ELR (cell line): ENCODE measurements at regions not wholly inside any gene's neighbourhood (a gene's known extent, or its start where the extent isn't known, plus 50 kb on each side); places are given as distances from the start of the nearest gene placed in this dataset.
A peak's percentile ranks its signal among the peaks of the same experiment; 100 is the strongest.

Experiments used
- DNase-seq: peaks from one replicate; pipeline ENCODE4 v3.0.0-alpha.2; 2015; ENCODE audit warnings: low read depth

DNA sequence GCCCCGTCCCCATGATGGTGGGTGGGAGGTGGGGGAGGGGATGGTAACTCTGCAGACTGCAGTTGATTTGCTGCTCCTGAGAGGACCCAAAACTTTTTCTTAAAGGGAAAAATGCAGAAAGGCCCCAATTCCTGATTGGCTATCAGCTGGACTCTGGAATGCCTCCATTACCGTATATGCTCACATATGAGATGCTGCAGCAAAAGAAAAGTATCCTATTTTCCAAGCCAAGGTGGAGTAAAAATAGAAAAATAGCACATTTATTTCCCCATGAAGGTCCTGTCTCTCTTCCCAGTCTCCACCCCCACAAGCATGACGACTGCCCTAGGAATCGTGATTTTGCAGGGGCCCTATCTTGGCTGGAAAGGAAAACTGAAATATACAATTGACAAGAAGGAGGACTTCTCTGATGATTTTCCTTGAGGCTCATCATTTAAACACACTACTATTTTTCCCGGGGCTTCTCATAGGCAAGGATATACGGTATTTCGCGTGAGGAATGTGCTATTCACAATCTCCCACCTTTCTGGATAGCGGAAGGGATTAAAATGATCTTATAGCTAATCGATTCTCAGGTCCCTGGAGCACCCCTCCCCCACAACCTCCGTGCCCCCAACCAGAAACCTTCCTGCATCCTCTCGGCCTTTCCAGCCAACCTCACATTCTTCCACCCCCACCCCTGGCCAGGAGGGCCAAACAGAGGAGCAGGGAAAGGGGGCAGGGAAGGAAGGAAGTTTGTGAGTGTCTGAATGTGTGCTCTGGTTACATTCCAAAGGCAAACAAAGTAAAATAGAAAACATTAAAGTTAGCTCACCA, 138.9 kb upstream of the CCND2 start:
- DNase-seq = no peak

DNA sequence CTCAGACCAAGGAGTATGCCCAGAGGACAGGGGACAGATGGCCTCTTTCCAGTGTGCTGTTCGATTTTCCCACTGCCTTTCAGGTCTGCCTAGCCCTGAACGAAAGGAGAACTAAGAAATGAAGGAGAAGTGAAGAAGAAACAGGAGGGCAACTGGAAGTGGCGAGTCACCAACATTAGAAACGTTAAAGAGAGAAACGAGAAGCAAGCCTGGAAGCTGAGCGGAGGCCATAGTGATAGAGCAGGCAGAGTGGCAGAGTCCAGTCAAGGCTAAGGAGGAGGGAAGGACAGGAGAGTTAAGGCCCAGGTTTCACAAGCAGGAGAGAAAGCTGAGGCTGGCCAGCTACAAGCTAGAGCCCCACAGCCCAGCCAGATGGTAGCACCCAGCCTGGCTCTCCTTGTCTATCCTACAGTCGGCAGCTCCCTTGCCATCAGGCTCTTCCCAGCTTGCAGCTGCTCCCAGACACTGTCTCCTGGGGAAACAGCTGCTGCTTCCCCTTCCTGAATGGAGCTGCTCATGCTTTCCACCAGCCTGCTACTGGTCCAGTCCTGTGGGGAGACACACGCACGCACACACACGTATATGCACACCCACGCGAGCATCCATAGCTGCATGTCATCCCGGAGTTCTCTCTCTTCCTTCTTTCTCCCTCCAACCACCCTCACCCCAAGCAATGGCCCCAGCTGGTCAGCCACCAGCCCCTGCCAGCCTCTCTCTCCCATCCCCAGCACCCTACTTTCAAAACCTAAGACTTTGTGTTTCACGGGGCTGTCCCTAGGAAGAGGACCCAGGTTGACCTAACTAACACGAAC, 139.7 kb upstream of the CCND2 start:
- DNase-seq = no peak

GRCh38 chr12:4133029-4133428, 140.5 kb upstream of the CCND2 start:
- no peak for DNase-seq

DNA sequence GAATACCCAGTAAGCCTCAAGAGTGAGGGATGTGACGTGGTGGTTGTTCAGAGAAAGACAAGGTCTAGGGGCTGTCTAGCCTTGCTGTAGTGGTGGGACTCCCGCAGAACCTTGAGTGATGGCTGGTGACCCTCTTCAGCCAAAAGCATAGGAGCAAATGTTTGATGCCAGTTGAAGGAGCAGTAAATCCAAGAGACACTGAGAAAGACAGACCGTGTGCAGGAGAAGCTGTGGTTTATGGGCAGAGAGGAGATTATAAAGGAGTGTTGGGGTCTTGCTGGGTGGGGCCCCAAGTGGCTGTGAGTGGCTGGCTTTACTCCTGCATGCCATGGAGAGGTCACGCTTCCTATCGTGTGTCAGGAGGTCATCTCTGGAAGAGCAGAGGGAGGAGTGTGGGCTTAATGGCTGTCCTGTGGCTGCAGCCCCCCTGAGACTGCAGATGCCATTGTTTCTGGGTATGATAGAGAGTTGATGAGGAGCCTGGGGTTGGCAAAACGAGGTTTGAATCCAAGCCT, 152.0 kb upstream of the CCND2 start:
- DNase-seq = no peak

GRCh38 chr12:4120316-4120917, 153.1 kb upstream of the CCND2 start:
- DNase-seq = no peak

DNA sequence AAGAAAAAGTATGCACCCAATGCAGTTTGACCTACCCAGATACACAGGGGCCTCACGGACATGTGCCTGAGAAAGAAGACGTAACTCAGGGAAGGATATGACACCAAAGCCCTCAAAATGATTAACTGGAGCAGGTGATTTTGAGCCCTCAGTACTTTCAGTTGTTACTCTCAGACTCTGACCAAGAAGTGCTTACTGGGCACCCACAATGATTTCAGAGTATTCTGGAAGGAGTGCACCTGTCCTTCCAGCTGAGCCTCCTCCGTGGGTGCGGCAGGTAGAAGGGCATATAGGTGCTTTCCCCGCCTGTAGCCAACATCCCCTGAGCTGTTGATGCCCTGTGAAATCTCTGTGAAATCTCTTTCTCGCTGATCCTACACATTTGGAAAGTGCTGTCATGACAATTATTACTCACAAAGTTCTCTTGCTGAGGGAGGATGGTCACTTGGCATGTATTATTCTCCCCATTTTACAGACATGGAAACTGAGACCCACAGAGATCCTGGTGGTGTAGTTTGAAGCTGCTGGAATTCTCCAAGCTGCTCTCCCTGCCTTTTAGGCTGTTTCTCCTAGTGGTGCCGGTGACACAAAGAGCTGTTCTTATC, 154.3 kb upstream of the CCND2 start:
- no peak for DNase-seq

GRCh38 chr12:4118601-4119156, 154.9 kb upstream of the CCND2 start:
- DNase-seq = no peak

- peak; percentile 71 for DNase-seq
Measured at GRCh38 chr12:4118017-4118510, 155.5 kb upstream of the CCND2 start.

DNA sequence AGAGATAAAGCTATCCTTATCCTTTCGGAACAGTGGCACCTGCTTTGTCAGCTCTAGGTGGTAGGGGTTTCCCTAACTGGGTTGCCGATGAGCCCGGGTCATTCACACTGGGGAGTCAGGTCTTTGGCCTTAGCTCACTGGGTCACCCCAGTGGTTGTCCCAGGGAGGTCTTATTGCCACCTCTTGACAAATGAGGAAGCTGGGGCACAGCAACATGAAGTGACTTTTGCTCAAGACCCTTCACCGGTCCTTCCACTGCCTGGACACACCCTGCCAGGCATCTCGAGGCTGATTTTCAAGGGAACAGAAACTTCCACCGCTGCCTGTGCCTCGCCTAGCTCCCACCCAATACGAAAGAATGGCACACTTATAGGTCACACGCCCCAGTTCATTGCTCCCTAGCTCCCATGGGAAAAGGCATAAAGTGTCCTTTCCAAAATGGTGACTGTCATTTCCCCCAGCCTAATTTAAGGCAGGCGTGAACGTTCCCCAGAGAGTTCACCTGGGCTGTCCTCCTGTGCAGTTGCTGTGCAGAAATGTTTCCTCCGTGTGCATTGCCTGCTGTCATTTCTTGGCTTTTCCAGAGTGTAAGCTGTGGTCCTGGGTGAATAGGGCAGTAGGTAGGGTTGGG, 156.1 kb upstream of the CCND2 start:
- no peak for DNase-seq

DNA sequence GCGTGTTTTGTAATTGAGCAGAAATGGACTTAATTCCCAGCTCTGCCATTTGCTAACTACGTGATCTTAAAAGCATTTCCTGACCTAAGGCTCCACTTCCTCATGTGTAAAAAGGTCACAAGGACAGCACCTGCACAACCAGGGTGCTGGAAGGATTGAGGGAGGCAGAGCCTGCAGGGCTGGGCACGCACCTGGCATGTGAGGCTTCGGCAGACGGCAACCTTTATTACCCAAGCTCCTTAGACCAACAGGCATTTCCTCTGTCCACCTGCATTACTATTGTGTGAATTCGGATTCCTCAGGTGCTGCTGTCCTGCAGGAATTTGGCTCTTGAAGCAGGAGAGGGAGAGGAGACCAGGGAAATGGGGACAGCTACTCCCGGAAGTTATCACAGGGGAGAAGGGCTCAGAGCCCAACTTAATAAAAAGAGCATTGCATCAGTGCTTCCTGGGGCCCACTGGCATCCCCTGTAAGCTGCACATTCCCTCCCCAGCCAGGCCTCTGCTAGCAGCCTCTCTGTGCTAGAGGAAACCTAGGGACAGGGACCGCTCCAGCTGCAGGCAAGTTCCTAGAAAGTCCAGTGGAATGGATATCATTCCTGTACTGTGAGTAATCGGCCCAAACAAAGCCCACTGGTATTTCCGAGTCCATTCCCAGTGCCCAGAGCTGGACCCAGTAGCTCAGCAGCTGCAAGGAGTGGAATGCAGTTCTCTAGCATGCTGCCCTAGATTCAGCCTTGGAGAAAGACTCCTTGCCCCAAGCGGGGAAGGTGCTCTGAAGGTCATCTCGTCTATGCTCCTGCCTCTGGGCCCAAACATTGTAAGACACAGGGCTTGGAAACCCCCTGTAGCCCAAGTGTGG, 157.1 kb upstream of the CCND2 start:
- DNase-seq = peak; percentile 90

DNA sequence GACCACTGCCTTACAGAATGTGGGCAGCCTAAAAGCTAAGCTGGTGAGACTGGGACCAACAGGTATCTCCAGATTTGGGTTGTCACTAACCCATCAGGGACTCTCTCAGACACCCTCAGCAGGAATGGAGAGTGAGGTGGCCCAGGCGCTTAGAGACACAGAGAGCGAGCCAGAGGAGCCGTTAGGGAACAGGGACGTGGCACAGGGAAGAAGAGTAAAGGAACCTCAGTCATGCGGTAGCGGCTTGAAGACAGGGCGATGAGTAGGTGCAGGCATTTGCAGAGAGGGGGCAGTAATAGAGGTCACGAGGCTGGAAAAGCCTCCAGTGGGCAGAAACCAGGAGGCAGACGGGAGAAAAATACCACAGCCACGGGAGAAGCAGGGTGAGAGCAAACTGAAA, 158.0 kb upstream of the CCND2 start:
- no peak for DNase-seq

GRCh38 chr12:4114986-4115385, 158.6 kb upstream of the CCND2 start:
- no peak for DNase-seq

- peak; percentile 17 for DNase-seq
Measured at GRCh38 chr12:4112734-4113325, 160.7 kb upstream of the CCND2 start.

DNA sequence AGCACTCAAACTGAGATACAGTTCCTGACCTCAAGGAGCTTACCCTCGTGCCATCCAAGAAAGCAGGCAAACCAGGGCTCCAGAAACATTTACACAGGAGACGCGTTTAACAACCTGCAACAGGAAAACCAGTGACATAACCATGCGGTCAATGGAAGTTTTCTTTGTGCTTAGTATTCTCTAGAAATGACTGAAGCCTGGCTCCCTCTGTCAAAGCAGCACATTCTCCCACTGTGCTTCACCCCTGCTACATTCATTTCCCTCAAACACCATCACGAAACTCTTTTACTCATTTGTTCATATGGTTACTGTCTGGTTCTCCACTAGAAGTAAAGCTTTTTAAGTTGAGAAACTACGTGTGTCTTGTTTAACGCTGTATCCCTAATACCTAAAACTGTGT, 161.3 kb upstream of the CCND2 start:
- no peak for DNase-seq

DNA sequence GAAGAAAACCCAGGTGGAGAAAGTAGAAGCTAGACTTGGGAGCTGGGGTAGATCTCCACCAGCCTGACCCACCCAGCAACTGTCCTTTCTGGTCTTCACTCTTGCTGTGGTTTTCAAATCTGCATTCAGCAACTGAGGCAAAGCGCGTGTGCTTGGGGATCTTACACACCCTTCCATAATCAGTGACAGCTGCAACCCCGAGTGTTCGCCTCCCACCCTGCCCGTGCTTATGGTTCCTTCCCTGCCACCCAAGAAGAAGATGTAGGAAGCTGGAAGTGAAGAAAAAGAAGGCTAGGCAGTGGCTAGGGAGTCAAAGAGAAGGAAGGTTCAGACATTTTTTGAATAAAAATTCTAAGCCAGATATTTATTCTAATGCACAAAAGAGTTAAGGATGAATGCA, 162.6 kb upstream of the CCND2 start:
- DNase-seq = no peak

- DNase-seq = no peak
Measured at GRCh38 chr12:4109826-4110225, 163.7 kb upstream of the CCND2 start.

DNA sequence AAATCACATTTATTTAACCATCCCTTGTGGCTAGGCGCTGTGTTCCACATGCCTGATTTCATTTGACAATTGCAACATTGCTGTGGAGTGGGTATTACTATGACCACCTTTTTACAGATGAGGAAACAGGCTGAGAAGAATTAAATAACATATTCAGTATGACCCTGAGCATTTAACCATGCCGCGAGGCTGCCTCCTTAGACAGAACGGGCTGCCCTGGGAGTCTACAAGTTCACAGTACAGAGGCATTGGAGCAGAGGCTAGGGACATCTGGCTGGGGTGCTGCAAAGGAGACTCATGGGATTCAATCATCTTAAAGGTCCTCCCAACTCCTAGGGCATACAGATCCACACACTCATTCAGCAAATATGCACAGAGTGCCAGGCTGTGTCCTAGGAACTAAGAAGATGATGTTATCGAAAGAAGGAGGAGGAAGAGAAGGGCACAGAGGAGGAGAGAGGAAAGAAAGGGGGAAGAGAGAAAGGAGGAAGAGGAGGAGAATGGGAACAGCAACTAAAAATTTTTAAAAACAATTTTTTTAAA, 164.7 kb upstream of the CCND2 start:
- peak; percentile 37 for DNase-seq

DNA sequence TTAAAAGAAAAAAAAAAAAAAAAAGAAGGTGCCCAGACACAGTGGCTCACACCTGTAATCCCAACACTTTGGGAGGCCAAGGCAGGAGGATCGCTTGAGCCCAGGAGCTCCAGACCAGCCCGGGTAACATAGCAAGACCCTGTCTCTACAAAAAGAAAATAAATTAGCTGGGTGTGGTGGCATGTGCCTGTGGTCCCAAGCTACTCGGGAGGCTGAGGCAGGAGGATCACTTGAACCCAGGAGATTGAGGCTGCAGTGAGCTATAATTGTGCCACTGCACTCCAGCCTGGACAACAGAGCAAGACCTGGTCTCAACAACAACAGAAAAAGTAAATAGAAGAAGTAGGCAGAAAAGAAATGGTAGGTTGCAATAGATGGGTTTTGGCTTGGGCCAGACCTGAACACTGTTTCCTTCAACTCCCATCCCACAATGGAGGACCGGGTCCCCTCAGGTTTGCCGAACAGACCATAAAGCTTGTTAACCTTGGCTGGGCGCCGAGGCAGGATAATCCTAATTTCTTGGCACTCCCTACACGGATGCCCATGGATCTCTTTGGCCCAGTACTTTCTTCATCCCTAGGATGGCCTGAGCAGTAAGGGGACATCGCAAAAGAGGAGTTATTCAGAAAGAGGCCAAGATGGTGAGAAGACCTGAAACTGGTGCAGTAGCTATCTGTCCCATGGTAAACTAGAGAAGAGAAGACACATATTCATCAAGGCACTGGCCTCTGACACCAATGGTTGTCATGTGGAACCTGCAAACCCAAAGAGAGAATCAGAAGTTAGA, 165.5 kb upstream of the CCND2 start:
- no peak for DNase-seq

- peak; percentile 74 for DNase-seq
Measured at GRCh38 chr12:4107436-4107878, 166.1 kb upstream of the CCND2 start.
